Adrenal gland (tissue), 5 donors: ENCODE measurements at regions not wholly inside any gene's neighbourhood (a gene's known extent, or its start where the extent isn't known, plus 50 kb on each side); places are given as distances from the start of the nearest gene placed in this dataset.

Source experiments
- POLR2A ChIP-seq, 2 donors: fragments of 450-650 bp; IDR thresholded peaks; one replicate each; pipeline ENCODE4 v1.6.1; 2017; ENCODE audit warnings: antibody characterized with exemption in 2 of 2, mild to moderate bottlenecking in 2 of 2, moderate library complexity in 1 of 2
- TF ChIP-seq, protein P1 (sequence below), 6 experiments: fragments of 450-650 bp in 4 of 6; fragments of 200-600 bp in 2 of 6; sonication (generic) in 1 of 6; IDR thresholded peaks; 1 replicate in 5 of 6; 2 replicates in 1 of 6; pipeline versions ENCODE4 v1.5.1 to v1.8.0; 2016 to 2021; ENCODE audit warnings: antibody characterized with exemption in 6 of 6, mild to moderate bottlenecking in 2 of 6, moderate library complexity in 1 of 6
- donor health status: DM: no; HTN: no; CAD: no.

DNA sequence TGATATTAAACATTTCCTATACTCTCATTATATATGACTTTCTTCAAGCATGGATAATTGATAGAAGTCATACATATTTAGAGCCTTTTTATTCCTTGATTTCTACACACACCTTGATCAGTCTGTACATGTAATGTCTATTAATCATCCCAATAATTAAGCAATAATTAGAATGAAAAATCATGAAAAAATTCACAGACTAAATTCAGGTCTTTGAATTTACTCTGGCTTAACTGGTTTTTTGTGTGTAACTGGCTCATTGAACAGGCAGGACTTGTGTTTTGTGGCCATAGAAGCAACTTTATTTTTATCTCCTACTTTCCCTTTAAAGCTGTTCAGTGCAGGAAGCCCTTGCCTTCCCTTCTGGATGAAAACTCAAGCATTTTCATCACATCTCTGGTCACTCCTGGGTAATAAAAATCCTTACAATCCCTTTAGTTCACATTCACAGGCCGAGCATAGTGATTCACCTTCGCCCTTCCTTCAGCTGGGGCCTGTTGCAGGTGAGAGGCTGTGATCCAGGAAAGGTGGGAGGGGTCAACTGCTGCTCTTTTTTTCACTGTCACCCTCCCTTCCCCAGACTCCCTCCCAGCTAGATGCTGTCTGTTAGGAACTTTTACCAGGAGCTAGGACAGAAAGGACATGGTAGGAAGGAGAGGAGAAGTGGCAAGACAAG, 58.0 kb upstream of the ITSN2 start:
- TF ChIP-seq, protein P1, sequence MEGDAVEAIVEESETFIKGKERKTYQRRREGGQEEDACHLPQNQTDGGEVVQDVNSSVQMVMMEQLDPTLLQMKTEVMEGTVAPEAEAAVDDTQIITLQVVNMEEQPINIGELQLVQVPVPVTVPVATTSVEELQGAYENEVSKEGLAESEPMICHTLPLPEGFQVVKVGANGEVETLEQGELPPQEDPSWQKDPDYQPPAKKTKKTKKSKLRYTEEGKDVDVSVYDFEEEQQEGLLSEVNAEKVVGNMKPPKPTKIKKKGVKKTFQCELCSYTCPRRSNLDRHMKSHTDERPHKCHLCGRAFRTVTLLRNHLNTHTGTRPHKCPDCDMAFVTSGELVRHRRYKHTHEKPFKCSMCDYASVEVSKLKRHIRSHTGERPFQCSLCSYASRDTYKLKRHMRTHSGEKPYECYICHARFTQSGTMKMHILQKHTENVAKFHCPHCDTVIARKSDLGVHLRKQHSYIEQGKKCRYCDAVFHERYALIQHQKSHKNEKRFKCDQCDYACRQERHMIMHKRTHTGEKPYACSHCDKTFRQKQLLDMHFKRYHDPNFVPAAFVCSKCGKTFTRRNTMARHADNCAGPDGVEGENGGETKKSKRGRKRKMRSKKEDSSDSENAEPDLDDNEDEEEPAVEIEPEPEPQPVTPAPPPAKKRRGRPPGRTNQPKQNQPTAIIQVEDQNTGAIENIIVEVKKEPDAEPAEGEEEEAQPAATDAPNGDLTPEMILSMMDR (IDR thresholded peaks at IDR 0.05) = no peak
- TF ChIP-seq POLR2A (IDR thresholded peaks at IDR 0.05) = no peak
